SH-SY5Y (cell line): ENCODE measurements at regions not wholly inside any gene's neighbourhood (a gene's known extent, or its start where the extent isn't known, plus 50 kb on each side); places are given as distances from the start of the nearest gene placed in this dataset.

ENCODE experiments used
- GATA2 ChIP-seq: IDR thresholded peaks from 2 replicates; pipeline ENCODE4 v1.6.1; 2011; ENCODE audit warnings: mild to moderate bottlenecking, low read depth, low read length
- GATA3 ChIP-seq: IDR thresholded peaks from 2 replicates; pipeline ENCODE4 v1.6.1; 2011; ENCODE audit warnings: low read depth, mild to moderate bottlenecking, low read length, moderate library complexity

GRCh38 chr4:156523492-156523891 is 448.1 kb downstream of the PDGFC start:
- TF ChIP-seq GATA3: no peak
- no peak for TF ChIP-seq GATA2
